ENCODE measurements at regions not wholly inside any gene's neighbourhood (a gene's known extent, or its start where the extent isn't known, plus 50 kb on each side); places are given as distances from the start of the nearest gene placed in this dataset.

DNA sequence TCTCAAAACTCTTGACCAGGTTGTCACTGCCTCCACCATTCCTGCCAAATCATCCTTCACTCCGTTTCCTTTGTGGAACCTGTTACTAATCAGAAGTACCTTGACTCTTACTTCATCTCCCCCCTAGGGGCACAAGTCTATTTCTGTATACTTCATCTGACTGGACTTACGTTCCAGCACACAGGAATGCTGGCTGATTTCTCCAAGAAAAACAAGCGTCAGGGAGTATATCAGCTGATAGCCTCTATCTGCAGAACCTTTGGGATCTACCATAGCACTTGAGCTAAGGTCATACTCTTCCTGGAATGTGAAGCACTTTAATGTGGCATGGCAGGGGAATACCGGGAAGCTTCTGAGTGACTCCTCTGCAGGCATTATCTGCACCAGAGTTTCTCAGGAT lies 178.1 kb upstream of the MOCS1 start:
- TF ChIP-seq, protein P1, sequence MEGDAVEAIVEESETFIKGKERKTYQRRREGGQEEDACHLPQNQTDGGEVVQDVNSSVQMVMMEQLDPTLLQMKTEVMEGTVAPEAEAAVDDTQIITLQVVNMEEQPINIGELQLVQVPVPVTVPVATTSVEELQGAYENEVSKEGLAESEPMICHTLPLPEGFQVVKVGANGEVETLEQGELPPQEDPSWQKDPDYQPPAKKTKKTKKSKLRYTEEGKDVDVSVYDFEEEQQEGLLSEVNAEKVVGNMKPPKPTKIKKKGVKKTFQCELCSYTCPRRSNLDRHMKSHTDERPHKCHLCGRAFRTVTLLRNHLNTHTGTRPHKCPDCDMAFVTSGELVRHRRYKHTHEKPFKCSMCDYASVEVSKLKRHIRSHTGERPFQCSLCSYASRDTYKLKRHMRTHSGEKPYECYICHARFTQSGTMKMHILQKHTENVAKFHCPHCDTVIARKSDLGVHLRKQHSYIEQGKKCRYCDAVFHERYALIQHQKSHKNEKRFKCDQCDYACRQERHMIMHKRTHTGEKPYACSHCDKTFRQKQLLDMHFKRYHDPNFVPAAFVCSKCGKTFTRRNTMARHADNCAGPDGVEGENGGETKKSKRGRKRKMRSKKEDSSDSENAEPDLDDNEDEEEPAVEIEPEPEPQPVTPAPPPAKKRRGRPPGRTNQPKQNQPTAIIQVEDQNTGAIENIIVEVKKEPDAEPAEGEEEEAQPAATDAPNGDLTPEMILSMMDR (conservative IDR thresholded peaks at IDR 0.05; ENCODE audit: low read depth, low read length), result no peak
- no peak overlapping the region for H3K4me3 ChIP-seq (ENCODE audit: low read depth, low read length)

DNA sequence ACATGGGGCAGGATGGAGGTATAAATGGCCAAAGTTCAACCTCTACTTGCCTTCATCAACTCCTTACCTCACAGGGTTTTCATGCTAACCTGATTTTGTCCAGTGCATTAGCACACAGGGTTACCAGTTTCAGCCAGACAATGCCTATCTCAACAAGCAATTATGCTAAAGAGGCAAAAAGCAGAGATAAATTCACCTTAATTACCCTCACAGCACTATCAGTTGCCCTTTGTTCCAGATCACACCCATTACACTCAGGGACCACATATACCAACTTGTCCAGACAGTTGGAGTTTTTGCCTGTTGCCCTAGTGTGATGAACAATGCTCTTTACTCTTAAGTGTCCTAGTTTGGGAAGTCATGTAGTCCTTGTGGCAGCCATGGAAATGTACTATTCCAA lies 174.5 kb upstream of the MOCS1 start:
- H3K4me3 ChIP-seq (ENCODE audit: low read depth, low read length), result no peak overlapping the region
- TF ChIP-seq, protein P1 (conservative IDR thresholded peaks at IDR 0.05; ENCODE audit: low read depth, low read length), result no peak
- no peak for DNase-seq (ENCODE audit: low read depth)

More for the DNA sequence above, 178.1 kb upstream of the MOCS1 start:
- DNase-seq (ENCODE audit: low read depth), result no peak

DNA sequence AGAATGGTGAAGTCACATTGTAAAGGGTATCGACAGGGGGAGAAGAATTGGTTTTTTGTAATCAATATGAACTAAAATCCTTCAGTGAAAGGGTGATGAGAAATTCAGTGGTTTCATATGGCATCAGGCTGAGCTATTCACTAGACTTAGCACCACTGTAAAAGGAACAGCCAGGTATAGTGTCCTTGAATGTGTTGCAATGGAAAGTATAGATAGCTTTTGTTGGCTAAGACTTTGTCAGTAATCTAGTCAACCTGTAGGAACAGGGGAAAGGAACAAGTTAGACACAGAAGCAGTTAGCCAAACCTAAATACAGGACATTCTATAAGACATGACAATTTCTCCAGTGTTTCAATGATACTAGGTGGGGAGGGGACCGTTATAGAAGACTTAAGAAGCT lies 172.6 kb upstream of the MOCS1 start:
- TF ChIP-seq, protein P1 (conservative IDR thresholded peaks at IDR 0.05; ENCODE audit: low read depth, low read length), result no peak
- no peak overlapping the region for H3K4me3 ChIP-seq (ENCODE audit: low read depth, low read length)
- DNase-seq (ENCODE audit: low read depth), result no peak

DNA sequence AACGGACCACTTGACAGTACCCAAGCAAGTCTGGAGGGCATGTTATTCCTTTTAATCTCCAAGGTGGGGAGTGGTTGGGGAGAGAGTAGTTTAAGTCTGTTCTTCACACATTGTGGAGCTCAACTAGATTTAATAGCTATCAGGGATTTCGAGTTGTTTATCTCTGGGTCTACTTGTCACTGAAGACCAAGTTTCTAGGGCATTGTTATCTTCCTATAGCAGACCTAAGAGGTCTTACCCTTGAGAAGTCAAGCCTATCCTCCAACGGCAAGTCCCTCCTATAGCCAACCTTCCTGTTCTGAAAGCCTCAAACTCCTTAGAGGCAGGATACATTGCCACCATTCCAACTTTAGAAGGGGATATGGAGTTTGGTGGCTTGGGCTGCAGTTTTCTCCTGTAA lies 164.5 kb upstream of the MOCS1 start:
- TF ChIP-seq, protein P1 (conservative IDR thresholded peaks at IDR 0.05; ENCODE audit: low read depth, low read length), result no peak
- no peak overlapping the region for H3K4me3 ChIP-seq (ENCODE audit: low read depth, low read length)
- DNase-seq (ENCODE audit: low read depth), result no peak

DNA sequence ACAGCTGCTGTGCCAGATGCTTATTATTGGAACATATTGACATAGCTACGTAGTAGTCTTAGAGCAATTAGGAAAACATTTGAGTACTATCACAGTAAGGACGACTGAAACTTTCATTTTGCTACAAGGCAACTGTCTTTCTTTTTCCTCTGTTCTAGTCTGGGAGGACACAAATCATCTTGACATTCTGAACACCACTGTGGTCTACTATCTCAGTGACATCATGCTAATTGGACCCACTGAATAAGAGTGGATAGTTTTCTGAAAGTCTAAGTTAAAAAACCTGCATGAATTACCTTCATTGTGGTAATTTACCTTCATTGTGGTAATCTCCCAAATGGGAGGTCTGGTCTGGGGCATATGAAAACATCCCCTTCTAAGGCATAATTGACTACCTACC lies 163.3 kb upstream of the MOCS1 start:
- DNase-seq (ENCODE audit: low read depth), result no peak
- TF ChIP-seq, protein P1 (conservative IDR thresholded peaks at IDR 0.05; ENCODE audit: low read depth, low read length), result no peak
- H3K4me3 ChIP-seq (ENCODE audit: low read depth, low read length), result no peak overlapping the region

DNA sequence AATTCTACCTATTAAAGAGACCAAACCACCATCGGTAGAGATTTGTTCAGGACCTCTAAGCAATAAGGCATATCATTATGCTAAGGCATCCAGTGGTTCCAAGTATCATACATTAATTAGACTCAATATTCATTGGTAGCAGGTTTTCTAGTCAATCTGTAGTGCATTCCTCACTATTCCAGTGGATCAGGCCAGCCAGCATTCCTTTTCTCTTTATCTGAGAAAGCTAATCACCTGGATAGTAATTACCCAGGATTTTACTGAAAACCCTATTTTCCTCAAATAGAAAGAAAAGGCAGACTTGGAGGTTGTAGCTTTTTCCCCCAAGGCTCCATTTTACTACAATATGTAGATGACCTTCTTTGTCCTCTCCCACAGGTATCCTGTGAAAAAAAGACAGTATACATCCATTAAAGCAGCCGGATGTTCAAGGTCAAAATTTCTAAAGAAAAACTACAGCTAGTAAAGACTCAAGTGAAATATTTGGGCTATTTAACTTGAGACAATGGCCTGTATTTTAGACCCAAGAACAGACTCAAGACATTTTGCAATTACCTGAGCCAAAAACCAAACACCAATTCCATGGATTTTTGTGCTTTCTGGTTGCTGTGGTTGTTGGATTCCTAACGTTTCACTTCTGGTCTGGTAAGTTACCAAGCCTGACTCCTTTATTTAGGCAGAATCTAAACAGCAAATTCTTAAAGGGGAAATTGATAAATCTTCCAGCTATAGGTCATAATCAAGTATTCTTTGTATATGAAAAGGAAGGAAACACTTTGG lies 149.1 kb upstream of the MOCS1 start:
- no peak overlapping the region for H3K4me3 ChIP-seq (ENCODE audit: low read depth, low read length)
- TF ChIP-seq, protein P1 (conservative IDR thresholded peaks at IDR 0.05; ENCODE audit: low read depth, low read length), result no peak
- no peak for DNase-seq (ENCODE audit: low read depth)
